Endodermal cell (in vitro differentiated cells): ENCODE measurements at regions not wholly inside any gene's neighbourhood (a gene's known extent, or its start where the extent isn't known, plus 50 kb on each side); places are given as distances from the start of the nearest gene placed in this dataset.

Experiments
- DNase-seq: peaks from one replicate; pipeline ENCODE4 v3.0.0-alpha.2; 2017
- H3K27ac ChIP-seq: 2 replicates; pipeline ENCODE4 v1.5.1; 2013; ENCODE audit warnings: mild to moderate bottlenecking, low read depth, low read length, moderate library complexity
- H3K27me3 ChIP-seq: 2 replicates; pipeline ENCODE4 v1.6.1; 2013; ENCODE audit warnings: mild to moderate bottlenecking, low read length, moderate library complexity; ENCODE audit not compliant: insufficient read depth, control insufficient read depth, poor library complexity, severe bottlenecking
- H3K36me3 ChIP-seq: 2 replicates; pipeline ENCODE4 v1.7.0; 2013; ENCODE audit warnings: mild to moderate bottlenecking, low read length, moderate library complexity; ENCODE audit not compliant: control insufficient read depth, insufficient read depth
- H3K4me1 ChIP-seq: one replicate; pipeline ENCODE4 v1.7.0; 2013; ENCODE audit warnings: low read length; ENCODE audit not compliant: control insufficient read depth, insufficient read depth
- H3K4me3 ChIP-seq: 2 replicates; pipeline ENCODE4 v1.5.1; 2013; ENCODE audit warnings: mild to moderate bottlenecking, low read length, moderate library complexity
- H3K9ac ChIP-seq: 2 replicates; pipeline ENCODE4 v1.6.1; 2013; ENCODE audit warnings: mild to moderate bottlenecking, low read length, moderate library complexity; ENCODE audit not compliant: poor library complexity, severe bottlenecking; ENCODE audit errors: extremely low read depth
- H3K9me3 ChIP-seq: 2 replicates; pipeline ENCODE4 v1.6.1; 2013; ENCODE audit warnings: mild to moderate bottlenecking, low read length, moderate library complexity; ENCODE audit not compliant: control insufficient read depth
- H3K27ac Mint-ChIP-seq: 2 replicates; pipeline ENCODE4 v1.8.0; 2020; ENCODE audit warnings: mixed read lengths
- H3K27me3 Mint-ChIP-seq: 2 replicates; pipeline ENCODE4 v1.8.0; 2021; ENCODE audit warnings: mild to moderate bottlenecking, mixed read lengths; ENCODE audit not compliant: insufficient read depth
- H3K36me3 Mint-ChIP-seq: 2 replicates; pipeline ENCODE4 v1.8.0; 2020; ENCODE audit warnings: low read depth, mixed read lengths
- H3K4me1 Mint-ChIP-seq: 2 replicates; pipeline ENCODE4 v1.8.0; 2020; ENCODE audit warnings: mixed read lengths
- H3K4me3 Mint-ChIP-seq: 2 replicates; pipeline ENCODE4 v1.8.0; 2020; ENCODE audit warnings: mild to moderate bottlenecking, moderate library complexity, mixed read lengths
- H3K9me3 Mint-ChIP-seq: 2 replicates; pipeline ENCODE4 v1.8.0; 2020; ENCODE audit warnings: mild to moderate bottlenecking, mixed read lengths
- WGBS, 2 experiments: methylation state at CpG; one replicate each; pipeline versions ENCODE4 v1.1.5 to v1.1.7; 2013; ENCODE audit warnings: missing lambda C conversion rate in 2 of 2, mixed read lengths in 1 of 2; ENCODE audit not compliant: insufficient coverage in 1 of 2, insufficient read length in 1 of 2; 5-methylcytosine and 5-hydroxymethylcytosine counted together
- TF ChIP-seq, protein P1 (sequence below): fragments of 200-600 bp; sonication (generic); conservative IDR thresholded peaks from 2 replicates; pipeline ENCODE4 v1.5.0; 2021; ENCODE audit warnings: antibody characterized with exemption, mild to moderate bottlenecking

DNA sequence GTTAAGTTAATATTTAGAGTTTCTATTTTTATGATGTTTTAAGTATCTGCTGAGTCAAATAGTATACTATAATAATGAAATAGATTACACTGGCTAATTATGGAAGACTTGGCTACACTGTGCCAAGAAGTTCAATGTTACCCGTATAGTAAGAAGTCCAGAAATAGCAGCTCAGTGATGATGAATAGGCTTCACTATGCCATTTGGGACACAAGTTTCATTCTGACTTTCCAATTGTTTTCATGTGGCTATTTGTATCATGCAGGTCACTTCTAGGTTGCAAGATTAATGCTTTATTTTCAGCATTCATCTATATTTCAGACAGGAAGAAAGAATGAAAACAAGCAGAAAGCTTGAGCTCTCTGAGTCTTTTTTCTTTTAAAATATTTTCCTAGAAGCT, 194.5 kb upstream of the RIOK2 start:
- Histone ChIP-seq H3K9me3 (no peaks in the 10 kb centered on the region), H3K27me3 (no peaks in the 10 kb centered on the region), H3K4me3 (no peak overlapping the region), H3K36me3 (no peaks in the 10 kb centered on the region), H3K9ac (no peak overlapping the region), H3K27ac (no peak overlapping the region), H3K4me1 (no peaks in the 10 kb centered on the region)
- no peak for DNase-seq
- Mint-ChIP-seq H3K4me3 (no peak overlapping the region), H3K36me3 (no peaks in the 10 kb centered on the region), H3K27ac (no peak overlapping the region), H3K4me1 (peaks cover 11% of the 10 kb centered on the region), H3K9me3 (no peaks in the 10 kb centered on the region), H3K27me3 (no peaks in the 10 kb centered on the region)
- 89 to 96% methylated on average over 1 of the region's 1 CpG for WGBS, 2 experiments
- TF ChIP-seq, protein P1, sequence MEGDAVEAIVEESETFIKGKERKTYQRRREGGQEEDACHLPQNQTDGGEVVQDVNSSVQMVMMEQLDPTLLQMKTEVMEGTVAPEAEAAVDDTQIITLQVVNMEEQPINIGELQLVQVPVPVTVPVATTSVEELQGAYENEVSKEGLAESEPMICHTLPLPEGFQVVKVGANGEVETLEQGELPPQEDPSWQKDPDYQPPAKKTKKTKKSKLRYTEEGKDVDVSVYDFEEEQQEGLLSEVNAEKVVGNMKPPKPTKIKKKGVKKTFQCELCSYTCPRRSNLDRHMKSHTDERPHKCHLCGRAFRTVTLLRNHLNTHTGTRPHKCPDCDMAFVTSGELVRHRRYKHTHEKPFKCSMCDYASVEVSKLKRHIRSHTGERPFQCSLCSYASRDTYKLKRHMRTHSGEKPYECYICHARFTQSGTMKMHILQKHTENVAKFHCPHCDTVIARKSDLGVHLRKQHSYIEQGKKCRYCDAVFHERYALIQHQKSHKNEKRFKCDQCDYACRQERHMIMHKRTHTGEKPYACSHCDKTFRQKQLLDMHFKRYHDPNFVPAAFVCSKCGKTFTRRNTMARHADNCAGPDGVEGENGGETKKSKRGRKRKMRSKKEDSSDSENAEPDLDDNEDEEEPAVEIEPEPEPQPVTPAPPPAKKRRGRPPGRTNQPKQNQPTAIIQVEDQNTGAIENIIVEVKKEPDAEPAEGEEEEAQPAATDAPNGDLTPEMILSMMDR: no peak

DNA sequence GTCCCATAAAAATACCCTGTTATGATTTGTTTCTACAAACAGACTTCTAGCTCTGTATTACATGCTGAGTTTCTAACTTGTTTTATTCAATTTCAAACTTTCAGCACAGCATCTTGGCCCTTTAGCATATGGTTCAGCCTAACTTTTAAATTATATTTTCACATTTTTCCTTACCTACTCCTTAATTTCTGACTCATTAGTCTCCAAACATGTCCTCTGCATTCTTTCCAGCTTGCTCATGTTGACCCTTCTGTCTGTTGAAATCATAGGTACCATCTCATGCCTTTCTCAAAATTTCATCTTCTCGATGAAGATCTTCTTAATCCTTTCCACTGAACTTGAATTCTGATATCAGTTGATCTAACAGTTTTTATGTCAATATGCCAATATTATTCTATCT, 200.9 kb upstream of the RIOK2 start:
- H3K4me1 ChIP-seq: no peaks in the 10 kb centered on the region
- H3K27me3 Mint-ChIP-seq: no peaks in the 10 kb centered on the region
- H3K27ac Mint-ChIP-seq: no peak overlapping the region
- no peak overlapping the region for H3K4me3 Mint-ChIP-seq
- DNase-seq: no peak
- H3K36me3 Mint-ChIP-seq: no peaks in the 10 kb centered on the region
- TF ChIP-seq, protein P1: no peak
- WGBS, 2 experiments: 88% methylated on average over 1 of the region's 1 CpG; no CpG with 5 or more reads in 1 of the 2 experiments
- H3K27ac ChIP-seq: no peak overlapping the region
- H3K9me3 ChIP-seq: no peaks in the 10 kb centered on the region
- H3K9me3 Mint-ChIP-seq: peaks cover 2% of the 10 kb centered on the region
- no peaks in the 10 kb centered on the region for H3K36me3 ChIP-seq
- H3K9ac ChIP-seq: no peak overlapping the region
- H3K4me3 ChIP-seq: no peak overlapping the region
- H3K27me3 ChIP-seq: no peaks in the 10 kb centered on the region
- H3K4me1 Mint-ChIP-seq: peaks cover 9% of the 10 kb centered on the region

DNA sequence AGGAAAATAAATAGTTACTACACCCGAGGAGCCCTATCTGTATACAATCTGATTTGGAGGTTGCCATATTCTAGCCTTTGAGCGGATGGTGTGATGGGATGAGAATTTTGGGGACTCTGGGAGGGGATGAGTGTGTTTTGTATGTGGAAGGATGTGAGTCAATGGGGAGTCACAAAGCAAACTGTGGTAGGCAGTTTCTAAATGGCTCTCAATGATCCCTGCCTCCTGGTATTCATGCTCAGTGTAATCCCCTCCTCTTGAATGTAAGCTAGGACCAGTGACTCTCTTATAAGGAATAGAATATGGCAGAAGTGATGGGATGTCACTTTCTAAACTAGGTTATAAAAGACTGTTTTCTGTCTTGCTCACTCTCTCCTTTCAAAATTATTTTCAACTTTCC, 205.7 kb upstream of the RIOK2 start:
- Histone ChIP-seq H3K4me3 (no peak overlapping the region), H3K27me3 (no peaks in the 10 kb centered on the region), H3K27ac (no peak overlapping the region), H3K9ac (no peak overlapping the region), H3K36me3 (no peaks in the 10 kb centered on the region), H3K4me1 (no peaks in the 10 kb centered on the region), H3K9me3 (peaks cover 14% of the 10 kb centered on the region)
- no peaks in the 10 kb centered on the region for H3K4me1 Mint-ChIP-seq
- no peaks in the 10 kb centered on the region for H3K36me3 Mint-ChIP-seq
- no peak for DNase-seq
- no peak overlapping the region for H3K4me3 Mint-ChIP-seq
- TF ChIP-seq, protein P1: no peak
- H3K27me3 Mint-ChIP-seq: no peaks in the 10 kb centered on the region
- WGBS, 2 experiments: 93 to 97% methylated on average over 2 of the region's 2 CpGs
- no peak overlapping the region for H3K27ac Mint-ChIP-seq
- H3K9me3 Mint-ChIP-seq: peaks cover 12% of the 10 kb centered on the region
